CD14-positive monocyte (primary cell): ENCODE measurements at regions not wholly inside any gene's neighbourhood (a gene's known extent, or its start where the extent isn't known, plus 50 kb on each side); places are given as distances from the start of the nearest gene placed in this dataset.

Experiments
- DNase-seq, 3 donors: peaks; one replicate each; pipeline ENCODE4 v3.0.0-alpha.2; 2011 to 2022
- H2AFZ ChIP-seq: 2 replicates; pipeline ENCODE4 v1.6.0; 2012; ENCODE audit warnings: mild to moderate bottlenecking, low read depth, low read length, inconsistent platforms; ENCODE audit not compliant: insufficient read depth, poor library complexity, severe bottlenecking
- H3K27ac ChIP-seq, 2 donors: 1 replicate in 1 of 2; 2 replicates in 1 of 2; pipeline ENCODE4 v1.5.1; 2012 to 2013; ENCODE audit warnings: low read length in 2 of 2, control low read depth in 1 of 2, inconsistent platforms in 1 of 2, low read depth in 1 of 2, mild to moderate bottlenecking in 1 of 2
- H3K27me3 ChIP-seq, 2 donors: one replicate each; pipeline versions ENCODE4 v1.6.0 to v1.6.1; 2011 to 2013; ENCODE audit warnings: low read length in 2 of 2; ENCODE audit not compliant: control insufficient read depth in 2 of 2, insufficient read depth in 2 of 2
- H3K36me3 ChIP-seq, 2 donors: replicated peaks in 1 of 2; 1 replicate in 1 of 2; 2 replicates in 1 of 2; pipeline versions ENCODE4 v1.5.1 to v1.6.1; 2012 to 2013; ENCODE audit warnings: low read length in 2 of 2, control low read depth in 1 of 2, inconsistent platforms in 1 of 2, mild to moderate bottlenecking in 1 of 2; ENCODE audit not compliant: insufficient read depth in 2 of 2, control insufficient read depth in 1 of 2
- H3K4me1 ChIP-seq, 2 donors: 1 replicate in 1 of 2; 2 replicates in 1 of 2; pipeline versions ENCODE4 v1.5.1 to v1.6.1; 2012 to 2013; ENCODE audit warnings: low read length in 2 of 2, control low read depth in 1 of 2, inconsistent platforms in 1 of 2, mild to moderate bottlenecking in 1 of 2, moderate library complexity in 1 of 2; ENCODE audit not compliant: insufficient read depth in 2 of 2, control insufficient read depth in 1 of 2
- H3K4me2 ChIP-seq: replicated peaks from 2 replicates; pipeline ENCODE3; 2012; ENCODE audit warnings: low read length, moderate library complexity, mild to moderate bottlenecking; ENCODE audit not compliant: poor library complexity, severe bottlenecking; ENCODE audit errors: extremely low read depth
- H3K4me3 ChIP-seq, 3 experiments: fragments of 200-600 bp in 1 of 3; sonication (generic) in 1 of 3; replicated peaks in 1 of 3; 1 replicate in 2 of 3; 2 replicates in 1 of 3; pipeline ENCODE4 v1.5.1; 2011 to 2013; ENCODE audit warnings: low read length in 3 of 3, mild to moderate bottlenecking in 3 of 3, control low read depth in 2 of 3, low read depth in 2 of 3, inconsistent platforms in 1 of 3, moderate library complexity in 1 of 3
- H3K79me2 ChIP-seq: 2 replicates; pipeline ENCODE4 v1.6.0; 2012; ENCODE audit warnings: mild to moderate bottlenecking, control low read depth, inconsistent platforms, low read length, moderate library complexity; ENCODE audit not compliant: insufficient read depth
- H3K9ac ChIP-seq: 2 replicates; pipeline ENCODE4 v1.6.0; 2017; ENCODE audit warnings: low read length, mild to moderate bottlenecking; ENCODE audit not compliant: insufficient read depth, poor library complexity, severe bottlenecking
- H3K9me3 ChIP-seq, 2 donors: replicated peaks in 1 of 2; 1 replicate in 1 of 2; 2 replicates in 1 of 2; pipeline versions ENCODE4 v1.5.1 to v1.6.1; 2012 to 2013; ENCODE audit warnings: low read length in 2 of 2, control low read depth in 1 of 2; ENCODE audit not compliant: control insufficient read depth in 1 of 2, insufficient read depth in 1 of 2
- H4K20me1 ChIP-seq: 2 replicates; pipeline ENCODE4 v1.6.0; 2012; ENCODE audit warnings: mild to moderate bottlenecking, low read length, control low read depth, moderate library complexity; ENCODE audit not compliant: insufficient read depth
- H3K27ac Mint-ChIP-seq, 7 donors: one replicate each; pipeline ENCODE4 v1.8.0; 2020; ENCODE audit warnings: mild to moderate bottlenecking in 7 of 7, mixed read lengths in 7 of 7, moderate library complexity in 6 of 7, inconsistent platforms in 2 of 7
- H3K27me3 Mint-ChIP-seq, 3 donors: one replicate each; pipeline ENCODE4 v1.8.0; 2021 to 2022; ENCODE audit warnings: low read depth in 3 of 3, mild to moderate bottlenecking in 3 of 3, mixed read lengths in 3 of 3, moderate library complexity in 3 of 3, inconsistent platforms in 1 of 3
- H3K36me3 Mint-ChIP-seq, 2 donors: one replicate each; pipeline ENCODE4 v1.8.0; 2020; ENCODE audit warnings: mixed read lengths in 2 of 2, inconsistent platforms in 1 of 2, mild to moderate bottlenecking in 1 of 2
- H3K4me1 Mint-ChIP-seq: one replicate; pipeline ENCODE4 v1.8.0; 2020; ENCODE audit warnings: mild to moderate bottlenecking, mixed read lengths
- H3K4me3 Mint-ChIP-seq, 2 donors: one replicate each; pipeline ENCODE4 v1.8.0; 2020; ENCODE audit warnings: mild to moderate bottlenecking in 2 of 2, mixed read lengths in 2 of 2, moderate library complexity in 1 of 2
- H3K9me3 Mint-ChIP-seq, 7 donors: one replicate each; pipeline ENCODE4 v1.8.0; 2020 to 2022; ENCODE audit warnings: mixed read lengths in 7 of 7, mild to moderate bottlenecking in 6 of 7, moderate library complexity in 6 of 7, inconsistent platforms in 2 of 7
- WGBS: methylation state at CpG from one replicate; pipeline ENCODE4 v1.1.5; 2013; ENCODE audit warnings: missing lambda C conversion rate; ENCODE audit not compliant: insufficient coverage; 5-methylcytosine and 5-hydroxymethylcytosine counted together
- intact Hi-C, 2 donors: fragments of 100-400 bp; cut with micrococcal nuclease; formaldehyde crosslinking; loops; one replicate each; pipeline versions ENCODE4 v1.15.0 to v1.15.1; 2023
- TF ChIP-seq, protein P1 (sequence below): fragments of 200-600 bp; IDR thresholded peaks from one replicate; pipeline ENCODE4 v1.8.0; 2022; ENCODE audit warnings: antibody characterized with exemption, mild to moderate bottlenecking

DNA sequence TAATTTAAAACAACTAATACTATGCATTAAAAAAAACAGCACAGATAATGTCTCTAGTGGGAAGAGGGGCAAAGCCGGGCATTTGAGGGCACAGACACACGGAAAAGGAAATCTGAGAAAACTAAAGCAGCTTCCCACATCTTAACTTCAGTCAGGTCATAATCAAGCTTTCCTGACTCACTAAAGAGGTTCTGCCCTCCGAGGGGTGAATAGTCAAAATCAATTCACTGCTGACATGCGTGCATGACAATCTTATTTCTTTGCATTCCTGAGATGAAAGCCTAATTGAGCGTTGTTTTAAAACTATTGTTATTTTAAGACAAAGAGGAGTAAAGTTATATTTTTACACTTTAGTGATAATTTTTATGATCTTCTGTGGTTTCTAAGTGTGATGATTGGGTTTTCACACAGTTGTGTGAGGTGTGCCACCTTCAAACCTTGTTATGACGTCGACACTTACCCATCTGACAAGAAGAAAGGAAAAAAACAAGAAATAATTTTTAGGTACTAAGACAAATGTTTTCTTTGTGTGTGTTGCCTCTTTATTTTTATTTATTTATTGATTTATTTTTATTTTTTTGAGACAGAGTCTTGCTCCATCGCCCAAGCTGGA, 90.9 kb downstream of the GATA6 start:
- Mint-ChIP-seq H3K4me1 (no peaks in the 10 kb centered on the region), H3K27me3 (peaks cover 0 to 6% (median 3%) of the 10 kb centered on the region in 3 donors), H3K36me3 (no peaks in the 10 kb centered on the region), H3K4me3 (no peak overlapping the region), H3K27ac (no peak overlapping the region), H3K9me3 (peaks cover 0 to 7% (median 2%) of the 10 kb centered on the region in 7 donors)
- Histone ChIP-seq H3K4me3 (no peak overlapping the region), H3K36me3 (no peaks in the 10 kb centered on the region), H3K9me3 (no peaks in the 10 kb centered on the region), H4K20me1 (no peaks in the 10 kb centered on the region), H3K4me2 (no peak overlapping the region), H3K4me1 (no peaks in the 10 kb centered on the region), H3K79me2 (no peaks in the 10 kb centered on the region), H2AFZ (no peak overlapping the region), H3K9ac (no peak overlapping the region), H3K27me3 (peaks cover 0 to 2% of the 10 kb centered on the region in 2 donors), H3K27ac (no peak overlapping the region)
- no peak for DNase-seq
- intact Hi-C loops, result no loop called here
- 100% methylated on average over 2 of the region's 8 CpGs for WGBS
- TF ChIP-seq, protein P1, sequence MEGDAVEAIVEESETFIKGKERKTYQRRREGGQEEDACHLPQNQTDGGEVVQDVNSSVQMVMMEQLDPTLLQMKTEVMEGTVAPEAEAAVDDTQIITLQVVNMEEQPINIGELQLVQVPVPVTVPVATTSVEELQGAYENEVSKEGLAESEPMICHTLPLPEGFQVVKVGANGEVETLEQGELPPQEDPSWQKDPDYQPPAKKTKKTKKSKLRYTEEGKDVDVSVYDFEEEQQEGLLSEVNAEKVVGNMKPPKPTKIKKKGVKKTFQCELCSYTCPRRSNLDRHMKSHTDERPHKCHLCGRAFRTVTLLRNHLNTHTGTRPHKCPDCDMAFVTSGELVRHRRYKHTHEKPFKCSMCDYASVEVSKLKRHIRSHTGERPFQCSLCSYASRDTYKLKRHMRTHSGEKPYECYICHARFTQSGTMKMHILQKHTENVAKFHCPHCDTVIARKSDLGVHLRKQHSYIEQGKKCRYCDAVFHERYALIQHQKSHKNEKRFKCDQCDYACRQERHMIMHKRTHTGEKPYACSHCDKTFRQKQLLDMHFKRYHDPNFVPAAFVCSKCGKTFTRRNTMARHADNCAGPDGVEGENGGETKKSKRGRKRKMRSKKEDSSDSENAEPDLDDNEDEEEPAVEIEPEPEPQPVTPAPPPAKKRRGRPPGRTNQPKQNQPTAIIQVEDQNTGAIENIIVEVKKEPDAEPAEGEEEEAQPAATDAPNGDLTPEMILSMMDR, result no peak

DNA sequence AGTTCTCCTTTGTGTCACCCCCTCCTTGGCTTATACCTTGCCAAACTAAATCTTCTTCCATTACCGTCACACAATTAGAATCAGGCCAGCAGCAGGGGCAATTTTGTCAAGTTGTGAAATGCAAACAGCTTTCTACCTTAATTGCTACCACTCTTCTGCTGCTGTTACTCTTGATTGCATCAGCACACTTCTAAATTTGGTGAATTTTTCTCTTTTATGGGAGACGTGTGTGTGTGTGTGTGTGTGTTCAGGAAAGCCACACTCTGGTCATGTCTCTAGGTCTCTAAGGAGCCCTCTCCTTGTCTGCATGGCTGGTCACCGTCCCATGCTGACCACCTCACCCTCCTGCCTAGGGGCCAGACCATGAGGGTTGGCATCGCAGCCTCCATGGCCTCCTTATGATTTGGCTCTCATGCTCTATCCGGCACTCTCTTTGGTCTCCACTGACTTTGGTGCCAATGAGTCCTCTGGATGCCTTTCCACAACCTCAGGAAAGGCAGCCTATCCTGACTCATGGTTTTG, 87.7 kb downstream of the GATA6 start:
- DNase-seq, result no peak
- Histone ChIP-seq H3K4me2 (no peak overlapping the region), H2AFZ (no peak overlapping the region), H4K20me1 (no peaks in the 10 kb centered on the region), H3K4me1 (no peaks in the 10 kb centered on the region), H3K36me3 (no peaks in the 10 kb centered on the region), H3K9ac (no peak overlapping the region), H3K79me2 (no peaks in the 10 kb centered on the region), H3K9me3 (no peaks in the 10 kb centered on the region), H3K27me3 (peaks cover 0 to 2% of the 10 kb centered on the region in 2 donors), H3K4me3 (no peak overlapping the region), H3K27ac (no peak overlapping the region)
- intact Hi-C loops, result no loop called here
- Mint-ChIP-seq H3K27me3 (peaks cover 7 to 13% (median 9%) of the 10 kb centered on the region in 3 donors), H3K4me3 (no peak overlapping the region), H3K4me1 (peaks cover 5% of the 10 kb centered on the region), H3K9me3 (peaks cover 0 to 8% (median 4%) of the 10 kb centered on the region in 7 donors), H3K36me3 (no peaks in the 10 kb centered on the region), H3K27ac (no peak overlapping the region)
- 100% methylated on average over 1 of the region's 5 CpGs for whole genome bisulfite sequencing
- TF ChIP-seq, protein P1, result no peak
